ENCODE measurements at regions not wholly inside any gene's neighbourhood (a gene's known extent, or its start where the extent isn't known, plus 50 kb on each side); places are given as distances from the start of the nearest gene placed in this dataset.

DNA sequence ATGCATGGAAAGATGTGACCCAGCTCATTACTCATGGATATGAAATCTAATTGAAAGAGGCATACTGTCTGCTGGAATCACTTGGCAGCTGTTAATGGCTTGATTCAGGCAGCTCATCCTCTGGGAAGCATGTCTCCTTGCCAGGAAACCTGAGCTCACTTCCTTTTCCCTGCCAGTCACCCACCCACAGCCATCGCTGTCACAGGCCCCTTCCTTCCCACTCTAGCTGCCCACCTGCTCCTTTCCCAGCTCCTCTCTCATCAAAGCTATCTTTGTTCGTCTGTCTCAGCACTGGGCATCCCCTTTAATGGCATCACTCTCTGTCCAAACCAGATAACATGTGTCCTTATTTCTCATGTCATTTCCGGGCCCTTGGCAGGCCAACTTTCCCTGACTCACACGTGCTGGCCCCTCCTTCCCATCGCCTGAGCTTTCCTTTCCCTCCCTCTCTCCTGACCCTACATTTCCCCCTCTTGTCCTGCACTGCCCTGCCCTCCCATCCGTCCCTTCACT is 721.9 kb downstream of the TNS3 start:
- intact Hi-C loops (cut with micrococcal nuclease; ENCODE audit: unreplicated experiment), result loop anchor here (5.0 kb wide), 1 partner anchor 227 kb away; no protein-coding TSS in a partner anchor
- no TSS peak for BruUV-seq (replicated peaks)
- Mint-ChIP-seq H3K27ac (ENCODE audit: unreplicated experiment) (no peak overlapping the region), H3K4me1 (ENCODE audit: low read depth, unreplicated experiment) (no peaks in the 10 kb centered on the region), H3K9me3 (ENCODE audit: low read depth, unreplicated experiment) (peaks cover 2% of the 10 kb centered on the region), H3K27me3 (ENCODE audit: unreplicated experiment) (no peaks in the 10 kb centered on the region), H3K36me3 (ENCODE audit: insufficient read depth, unreplicated experiment) (no peaks in the 10 kb centered on the region), H3K4me3 (ENCODE audit: low read depth, unreplicated experiment) (no peak overlapping the region)
- no peak for DNase-seq
- TF ChIP-seq, protein P1, sequence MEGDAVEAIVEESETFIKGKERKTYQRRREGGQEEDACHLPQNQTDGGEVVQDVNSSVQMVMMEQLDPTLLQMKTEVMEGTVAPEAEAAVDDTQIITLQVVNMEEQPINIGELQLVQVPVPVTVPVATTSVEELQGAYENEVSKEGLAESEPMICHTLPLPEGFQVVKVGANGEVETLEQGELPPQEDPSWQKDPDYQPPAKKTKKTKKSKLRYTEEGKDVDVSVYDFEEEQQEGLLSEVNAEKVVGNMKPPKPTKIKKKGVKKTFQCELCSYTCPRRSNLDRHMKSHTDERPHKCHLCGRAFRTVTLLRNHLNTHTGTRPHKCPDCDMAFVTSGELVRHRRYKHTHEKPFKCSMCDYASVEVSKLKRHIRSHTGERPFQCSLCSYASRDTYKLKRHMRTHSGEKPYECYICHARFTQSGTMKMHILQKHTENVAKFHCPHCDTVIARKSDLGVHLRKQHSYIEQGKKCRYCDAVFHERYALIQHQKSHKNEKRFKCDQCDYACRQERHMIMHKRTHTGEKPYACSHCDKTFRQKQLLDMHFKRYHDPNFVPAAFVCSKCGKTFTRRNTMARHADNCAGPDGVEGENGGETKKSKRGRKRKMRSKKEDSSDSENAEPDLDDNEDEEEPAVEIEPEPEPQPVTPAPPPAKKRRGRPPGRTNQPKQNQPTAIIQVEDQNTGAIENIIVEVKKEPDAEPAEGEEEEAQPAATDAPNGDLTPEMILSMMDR (IDR thresholded peaks at IDR 0.05; ENCODE audit: unreplicated experiment), result no peak
- CTCF ChIA-PET, result interaction anchor here (1.2 kb wide), 1 partner anchor 30 kb away, joined by 3 read pairs; no protein-coding TSS in a partner anchor

DNA sequence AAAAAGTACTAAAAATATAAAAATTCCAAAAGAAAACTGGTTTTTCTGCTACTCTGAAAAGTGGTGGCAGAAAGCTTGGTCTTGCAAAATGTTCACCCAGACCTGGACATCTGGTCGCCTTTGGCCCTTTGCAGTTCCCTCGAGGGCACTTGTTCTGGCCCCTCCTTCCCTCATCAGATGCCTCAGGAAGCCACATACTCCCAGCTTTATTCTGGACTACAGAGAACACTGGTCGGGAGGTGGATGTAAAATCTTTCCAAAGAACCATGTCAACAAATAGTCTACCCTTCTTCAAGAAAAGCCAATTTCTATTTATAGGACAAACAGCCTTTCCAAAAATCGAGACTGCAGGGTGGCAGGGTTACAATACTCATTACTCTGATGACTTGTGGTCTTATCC is 726.1 kb downstream of the TNS3 start:
- CTCF ChIA-PET, result no interaction called here
- Mint-ChIP-seq H3K4me3 (ENCODE audit: low read depth, unreplicated experiment) (no peak overlapping the region), H3K27me3 (ENCODE audit: unreplicated experiment) (no peaks in the 10 kb centered on the region), H3K4me1 (ENCODE audit: low read depth, unreplicated experiment) (no peaks in the 10 kb centered on the region), H3K36me3 (ENCODE audit: insufficient read depth, unreplicated experiment) (no peaks in the 10 kb centered on the region), H3K9me3 (ENCODE audit: low read depth, unreplicated experiment) (peaks cover under 1% of the 10 kb centered on the region), H3K27ac (ENCODE audit: unreplicated experiment) (no peak overlapping the region)
- DNase-seq, result no peak
- intact Hi-C loops (cut with micrococcal nuclease; ENCODE audit: unreplicated experiment), result loop anchor here (5.0 kb wide), 1 partner anchor 231 kb away; no protein-coding TSS in a partner anchor
- TF ChIP-seq, protein P1 (IDR thresholded peaks at IDR 0.05; ENCODE audit: unreplicated experiment), result no peak
- BruUV-seq (replicated peaks), result no TSS peak

DNA sequence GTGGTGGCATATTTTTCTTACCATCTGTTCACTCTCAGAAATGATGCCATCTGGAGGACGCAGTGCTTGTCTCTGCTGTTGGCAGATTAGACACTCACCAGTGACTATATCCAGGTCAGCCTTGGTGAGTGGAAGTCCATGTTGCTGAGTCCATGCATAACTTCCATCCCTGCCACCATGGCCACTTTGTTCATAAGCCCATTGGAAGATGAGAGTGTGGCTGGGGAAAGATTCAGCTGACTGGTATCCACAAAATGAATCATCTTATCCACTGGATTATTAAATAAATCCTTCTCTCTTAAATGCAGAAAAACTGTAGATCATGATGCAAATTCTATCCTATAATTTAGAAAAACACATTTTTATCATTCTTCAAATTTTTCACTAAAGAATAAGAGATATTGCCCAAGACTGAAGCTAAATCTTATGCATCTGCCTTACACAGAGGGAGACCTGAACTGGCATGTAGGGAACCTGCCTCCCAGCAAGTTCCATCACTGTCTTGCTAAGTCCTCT is 726.9 kb downstream of the TNS3 start:
- Mint-ChIP-seq H3K36me3 (ENCODE audit: insufficient read depth, unreplicated experiment) (no peaks in the 10 kb centered on the region), H3K4me1 (ENCODE audit: low read depth, unreplicated experiment) (no peaks in the 10 kb centered on the region), H3K27me3 (ENCODE audit: unreplicated experiment) (no peaks in the 10 kb centered on the region), H3K27ac (ENCODE audit: unreplicated experiment) (no peak overlapping the region), H3K4me3 (ENCODE audit: low read depth, unreplicated experiment) (no peak overlapping the region), H3K9me3 (ENCODE audit: low read depth, unreplicated experiment) (no peaks in the 10 kb centered on the region)
- no TSS peak for BruUV-seq (replicated peaks)
- CTCF ChIA-PET, result no interaction called here
- intact Hi-C loops (cut with micrococcal nuclease; ENCODE audit: unreplicated experiment), result loop anchor here (5.0 kb wide), 1 partner anchor 232 kb away; no protein-coding TSS in a partner anchor
- TF ChIP-seq, protein P1 (IDR thresholded peaks at IDR 0.05; ENCODE audit: unreplicated experiment), result no peak
- no peak for DNase-seq

DNA sequence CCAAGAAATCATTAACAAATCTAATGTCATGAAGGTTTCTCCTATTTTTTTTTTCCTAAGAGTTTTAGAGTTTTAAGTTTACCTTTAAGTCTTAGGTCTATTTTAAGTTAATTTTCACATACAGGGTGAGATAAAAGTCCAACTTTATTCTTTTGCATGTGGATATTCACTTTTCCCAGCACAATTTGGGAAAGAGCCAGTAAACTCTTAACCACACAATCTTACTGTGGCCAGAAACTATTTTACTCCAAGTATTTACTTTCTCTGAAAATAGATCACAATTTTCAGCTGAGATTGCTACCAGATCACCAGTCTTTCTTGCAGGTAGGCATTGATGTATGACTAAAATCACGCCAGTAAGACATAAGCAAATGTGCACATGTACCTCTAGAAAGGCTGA is 728.5 kb downstream of the TNS3 start:
- Mint-ChIP-seq H3K27me3 (ENCODE audit: unreplicated experiment) (no peaks in the 10 kb centered on the region), H3K4me1 (ENCODE audit: low read depth, unreplicated experiment) (no peaks in the 10 kb centered on the region), H3K4me3 (ENCODE audit: low read depth, unreplicated experiment) (no peak overlapping the region), H3K27ac (ENCODE audit: unreplicated experiment) (no peak overlapping the region), H3K9me3 (ENCODE audit: low read depth, unreplicated experiment) (no peaks in the 10 kb centered on the region), H3K36me3 (ENCODE audit: insufficient read depth, unreplicated experiment) (no peaks in the 10 kb centered on the region)
- TF ChIP-seq, protein P1 (IDR thresholded peaks at IDR 0.05; ENCODE audit: unreplicated experiment), result no peak
- CTCF ChIA-PET, result no interaction called here
- no peak for DNase-seq
- intact Hi-C loops (cut with micrococcal nuclease; ENCODE audit: unreplicated experiment), result no loop called here
- no TSS peak for BruUV-seq (replicated peaks)

Data from Calu3 (cell line).